Smooth muscle cell (in vitro differentiated cells): ENCODE measurements at regions not wholly inside any gene's neighbourhood (a gene's known extent, or its start where the extent isn't known, plus 50 kb on each side); places are given as distances from the start of the nearest gene placed in this dataset.

Source experiments
- DNase-seq: peaks from one replicate; lab custom pipeline; 2025; ENCODE audit not compliant: unreplicated experiment; lab: John Stamatoyannopoulos, UW
- H2AFZ ChIP-seq: fragments of 200-600 bp; sonication (generic); 2 replicates; pipeline ENCODE4 v1.6.0; 2016; ENCODE audit warnings: antibody characterized with exemption, low read depth, mild to moderate bottlenecking
- H3F3A ChIP-seq: fragments of 200-600 bp; sonication (generic); 2 replicates; pipeline ENCODE4 v1.6.0; 2017; ENCODE audit warnings: antibody characterized with exemption, low read depth
- H3K27ac ChIP-seq: fragments of 200-600 bp; sonication (generic); 2 replicates; pipeline ENCODE4 v1.5.1; 2016; ENCODE audit warnings: low read depth, mild to moderate bottlenecking
- H3K27me3 ChIP-seq: fragments of 200-600 bp; sonication (generic); 2 replicates; pipeline ENCODE4 v1.6.1; 2016; ENCODE audit warnings: low read depth, mild to moderate bottlenecking
- H3K36me3 ChIP-seq: fragments of 200-600 bp; sonication (generic); 2 replicates; pipeline ENCODE4 v1.5.1; 2016; ENCODE audit warnings: low read depth
- H3K4me1 ChIP-seq: fragments of 200-600 bp; sonication (generic); 2 replicates; pipeline ENCODE4 v1.5.1; 2016; ENCODE audit warnings: low read depth
- H3K4me2 ChIP-seq: fragments of 200-600 bp; sonication (generic); 2 replicates; pipeline ENCODE4 v1.6.0; 2016; ENCODE audit warnings: mild to moderate bottlenecking
- H3K4me3 ChIP-seq: fragments of 200-600 bp; sonication (generic); 2 replicates; pipeline ENCODE4 v1.5.1; 2016; ENCODE audit warnings: mild to moderate bottlenecking
- H3K79me2 ChIP-seq: fragments of 200-600 bp; sonication (generic); 2 replicates; pipeline ENCODE4 v1.6.0; 2016; ENCODE audit warnings: low read depth, mild to moderate bottlenecking
- H3K9ac ChIP-seq: fragments of 200-600 bp; sonication (generic); 2 replicates; pipeline ENCODE4 v1.6.0; 2016; ENCODE audit warnings: low read depth
- H3K9me3 ChIP-seq: fragments of 200-600 bp; sonication (generic); replicated peaks from 2 replicates; pipeline ENCODE4 v1.5.1; 2016; ENCODE audit warnings: low read depth
- H4K20me1 ChIP-seq: fragments of 200-600 bp; sonication (generic); 2 replicates; pipeline ENCODE4 v1.6.0; 2016; ENCODE audit warnings: low read depth
- WGBS: methylation state at CpG from one replicate; pipeline ENCODE4 v1.1.7; 2016; ENCODE audit warnings: low lambda C conversion rate; 5-methylcytosine and 5-hydroxymethylcytosine counted together
- TF ChIP-seq, protein P1 (sequence below): fragments of 200-600 bp; sonication (generic); IDR thresholded peaks from 2 replicates; pipeline ENCODE4 v1.5.1; 2017; ENCODE audit warnings: borderline replicate concordance, mild to moderate bottlenecking, antibody characterized with exemption; ENCODE audit not compliant: insufficient read depth, poor library complexity, severe bottlenecking

DNA sequence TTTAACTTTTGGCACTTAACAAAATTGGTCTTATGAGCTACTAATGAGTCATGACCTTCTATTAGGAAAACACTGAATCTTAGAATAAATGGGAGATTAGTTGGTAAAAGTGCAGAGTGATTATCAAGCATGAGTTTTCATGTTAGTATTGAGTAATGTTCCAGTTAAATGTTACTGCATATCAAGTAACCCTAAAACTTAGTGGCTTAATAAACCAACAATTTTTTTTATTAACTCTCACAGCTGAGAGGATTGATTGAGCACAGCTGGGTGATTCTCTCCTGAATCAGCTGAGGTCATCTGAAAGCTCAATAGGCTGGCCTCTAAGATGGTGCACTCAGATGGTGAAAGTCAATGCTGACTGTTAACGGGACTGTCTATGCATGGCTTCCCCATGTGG lies 248.6 kb downstream of the BCL11B start:
- TF ChIP-seq, protein P1, sequence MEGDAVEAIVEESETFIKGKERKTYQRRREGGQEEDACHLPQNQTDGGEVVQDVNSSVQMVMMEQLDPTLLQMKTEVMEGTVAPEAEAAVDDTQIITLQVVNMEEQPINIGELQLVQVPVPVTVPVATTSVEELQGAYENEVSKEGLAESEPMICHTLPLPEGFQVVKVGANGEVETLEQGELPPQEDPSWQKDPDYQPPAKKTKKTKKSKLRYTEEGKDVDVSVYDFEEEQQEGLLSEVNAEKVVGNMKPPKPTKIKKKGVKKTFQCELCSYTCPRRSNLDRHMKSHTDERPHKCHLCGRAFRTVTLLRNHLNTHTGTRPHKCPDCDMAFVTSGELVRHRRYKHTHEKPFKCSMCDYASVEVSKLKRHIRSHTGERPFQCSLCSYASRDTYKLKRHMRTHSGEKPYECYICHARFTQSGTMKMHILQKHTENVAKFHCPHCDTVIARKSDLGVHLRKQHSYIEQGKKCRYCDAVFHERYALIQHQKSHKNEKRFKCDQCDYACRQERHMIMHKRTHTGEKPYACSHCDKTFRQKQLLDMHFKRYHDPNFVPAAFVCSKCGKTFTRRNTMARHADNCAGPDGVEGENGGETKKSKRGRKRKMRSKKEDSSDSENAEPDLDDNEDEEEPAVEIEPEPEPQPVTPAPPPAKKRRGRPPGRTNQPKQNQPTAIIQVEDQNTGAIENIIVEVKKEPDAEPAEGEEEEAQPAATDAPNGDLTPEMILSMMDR: no peak
- 96% methylated on average over 1 of the region's 1 CpG for WGBS
- H3K4me2 ChIP-seq: no peak overlapping the region
- no peaks in the 10 kb centered on the region for H3F3A ChIP-seq
- H3K4me1 ChIP-seq: no peaks in the 10 kb centered on the region
- H3K27me3 ChIP-seq: no peaks in the 10 kb centered on the region
- no peak overlapping the region for H2AFZ ChIP-seq
- H3K4me3 ChIP-seq: no peak overlapping the region
- no peak overlapping the region for H3K27ac ChIP-seq
- no peak overlapping the region for H3K9ac ChIP-seq
- H3K79me2 ChIP-seq: no peaks in the 10 kb centered on the region
- H4K20me1 ChIP-seq: no peaks in the 10 kb centered on the region
- H3K36me3 ChIP-seq: no peaks in the 10 kb centered on the region
- DNase-seq: no peak
- H3K9me3 ChIP-seq: no peaks in the 10 kb centered on the region

DNA sequence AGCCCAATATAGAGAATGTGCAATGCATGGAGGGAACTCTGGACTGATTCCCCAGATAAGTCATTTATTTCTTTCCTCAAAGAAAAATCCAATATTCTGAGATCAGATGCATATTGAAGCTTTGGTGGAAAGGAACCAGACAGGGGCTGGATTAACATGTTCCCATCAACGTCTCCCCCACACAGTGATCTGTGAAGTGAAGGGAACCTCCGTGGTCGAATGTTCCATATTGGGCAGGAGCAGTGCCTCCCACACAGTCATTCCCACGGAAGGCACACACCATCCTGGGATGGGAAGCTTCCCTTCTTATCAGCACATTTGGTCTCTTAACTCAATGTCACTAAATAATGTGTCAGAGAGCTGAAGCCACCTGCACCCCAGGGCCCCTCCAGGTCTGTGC lies 247.1 kb downstream of the BCL11B start:
- H3K4me2 ChIP-seq: peak overlapping the region; percentile 38
- TF ChIP-seq, protein P1: no peak
- H4K20me1 ChIP-seq: no peaks in the 10 kb centered on the region
- no peaks in the 10 kb centered on the region for H3K27me3 ChIP-seq
- no peak for DNase-seq
- WGBS: 45% methylated on average over 4 of the region's 4 CpGs
- H3K79me2 ChIP-seq: no peaks in the 10 kb centered on the region
- no peak overlapping the region for H2AFZ ChIP-seq
- no peaks in the 10 kb centered on the region for H3F3A ChIP-seq
- no peaks in the 10 kb centered on the region for H3K4me1 ChIP-seq
- no peak overlapping the region for H3K4me3 ChIP-seq
- H3K36me3 ChIP-seq: no peaks in the 10 kb centered on the region
- no peaks in the 10 kb centered on the region for H3K9me3 ChIP-seq
- no peak overlapping the region for H3K27ac ChIP-seq
- no peak overlapping the region for H3K9ac ChIP-seq

DNA sequence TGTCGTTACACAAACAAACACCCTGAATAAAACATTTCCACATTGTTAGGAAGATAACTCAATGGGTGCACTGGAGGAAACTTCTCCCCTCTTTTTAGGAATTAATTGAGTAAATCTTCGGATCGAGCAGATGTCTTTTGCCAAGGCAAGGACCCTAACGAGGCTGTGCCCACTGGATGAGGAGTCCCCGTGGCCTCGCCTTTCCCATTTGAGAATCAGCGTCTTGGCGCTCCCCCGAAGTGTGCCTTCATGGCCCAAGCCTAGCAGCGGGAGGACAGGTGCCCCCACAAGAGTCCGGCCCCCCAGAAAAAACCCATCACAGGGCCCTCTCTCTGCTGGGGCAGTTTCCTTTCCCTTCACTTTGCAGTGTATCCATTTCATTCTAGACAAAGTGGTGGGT lies 246.6 kb downstream of the BCL11B start:
- no peak for DNase-seq
- no peak overlapping the region for H3K4me2 ChIP-seq
- no peaks in the 10 kb centered on the region for H4K20me1 ChIP-seq
- H3K9me3 ChIP-seq: no peaks in the 10 kb centered on the region
- no peaks in the 10 kb centered on the region for H3K79me2 ChIP-seq
- H3F3A ChIP-seq: no peaks in the 10 kb centered on the region
- no peak overlapping the region for H3K9ac ChIP-seq
- H3K4me3 ChIP-seq: no peak overlapping the region
- H3K36me3 ChIP-seq: no peaks in the 10 kb centered on the region
- no peaks in the 10 kb centered on the region for H3K27me3 ChIP-seq
- H2AFZ ChIP-seq: no peak overlapping the region
- WGBS: 97% methylated on average over 11 of the region's 11 CpGs
- H3K4me1 ChIP-seq: no peaks in the 10 kb centered on the region
- TF ChIP-seq, protein P1: no peak
- H3K27ac ChIP-seq: no peak overlapping the region

DNA sequence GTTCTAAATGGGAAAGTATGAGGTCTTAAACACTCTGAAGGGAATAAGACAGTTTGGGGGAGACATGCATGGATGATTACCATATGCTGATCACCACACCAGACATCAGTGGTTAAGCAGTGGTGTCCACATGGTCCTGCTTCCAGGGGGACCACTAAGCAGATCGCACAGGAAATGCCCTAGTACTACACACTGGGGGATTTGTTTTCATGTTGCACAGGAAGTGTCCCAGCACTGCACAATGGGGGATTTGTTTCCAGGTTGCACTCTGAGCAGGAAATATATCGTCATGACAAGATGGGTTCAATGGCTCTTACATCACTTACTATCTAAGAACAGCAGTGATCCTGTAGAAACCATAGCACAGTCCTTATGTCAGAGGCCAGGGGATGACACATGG lies 245.5 kb downstream of the BCL11B start:
- no peaks in the 10 kb centered on the region for H3F3A ChIP-seq
- no peaks in the 10 kb centered on the region for H3K27me3 ChIP-seq
- H3K9me3 ChIP-seq: no peaks in the 10 kb centered on the region
- no peak overlapping the region for H3K9ac ChIP-seq
- no peaks in the 10 kb centered on the region for H4K20me1 ChIP-seq
- no peak overlapping the region for H3K27ac ChIP-seq
- H3K4me1 ChIP-seq: no peaks in the 10 kb centered on the region
- TF ChIP-seq, protein P1: no peak
- no peaks in the 10 kb centered on the region for H3K36me3 ChIP-seq
- no peaks in the 10 kb centered on the region for H3K79me2 ChIP-seq
- no peak overlapping the region for H3K4me3 ChIP-seq
- no peak for DNase-seq
- no peak overlapping the region for H2AFZ ChIP-seq
- H3K4me2 ChIP-seq: no peak overlapping the region
- 98% methylated on average over 2 of the region's 2 CpGs for WGBS
